ENCODE measurements at regions not wholly inside any gene's neighbourhood (a gene's known extent, or its start where the extent isn't known, plus 50 kb on each side); places are given as distances from the start of the nearest gene placed in this dataset.
A peak's percentile ranks its signal among the peaks of the same experiment; 100 is the strongest.

- no peak overlapping the region for H3K27ac Mint-ChIP-seq
- no peak overlapping the region for H3K4me3 Mint-ChIP-seq (ENCODE audit: low read depth)
- intact Hi-C loops (cut with micrococcal nuclease), result no loop called here
- H3K9me3 Mint-ChIP-seq, result no peaks in the 10 kb centered on the region
- peaks cover 11% of the 10 kb centered on the region for H3K27me3 Mint-ChIP-seq (ENCODE audit: low read depth)
- no peaks in the 10 kb centered on the region for H3K36me3 Mint-ChIP-seq (ENCODE audit: low read depth)
- no peak for DNase-seq (ENCODE audit: low spot score)
- peaks cover 2% of the 10 kb centered on the region for H3K4me1 Mint-ChIP-seq (ENCODE audit: low read depth)
Observed at GRCh38 chr11:128260398-128260797, 327.0 kb downstream of the ETS1 start.

GRCh38 chr11:128259816-128260215 is 327.5 kb downstream of the ETS1 start:
- Mint-ChIP-seq H3K36me3 (ENCODE audit: low read depth) (no peaks in the 10 kb centered on the region), H3K27ac (no peak overlapping the region), H3K4me3 (ENCODE audit: low read depth) (no peak overlapping the region), H3K27me3 (ENCODE audit: low read depth) (peaks cover 11% of the 10 kb centered on the region), H3K4me1 (ENCODE audit: low read depth) (peaks cover 2% of the 10 kb centered on the region), H3K9me3 (no peaks in the 10 kb centered on the region)
- intact Hi-C loops (cut with micrococcal nuclease), result no loop called here
- no peak for DNase-seq (ENCODE audit: low spot score)

DNA sequence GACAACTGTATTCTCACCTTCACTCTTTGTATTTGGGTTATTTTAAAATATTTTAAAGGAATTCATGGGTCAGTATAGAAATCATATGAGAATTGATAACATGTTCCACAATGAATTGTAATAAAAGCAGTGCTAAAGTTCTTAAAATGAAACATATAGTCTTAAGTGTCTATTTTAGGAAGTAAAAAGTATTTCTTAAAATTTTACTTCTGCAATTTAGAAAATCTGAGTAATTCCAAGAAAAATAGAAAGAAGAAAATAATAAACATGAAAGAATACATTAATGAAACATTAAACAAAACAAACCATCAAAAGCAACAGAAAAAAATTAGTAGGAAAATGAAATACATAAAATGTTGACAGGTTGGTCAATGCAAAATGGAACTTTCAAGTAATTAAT is 332.4 kb downstream of the ETS1 start:
- H3K4me3 Mint-ChIP-seq (ENCODE audit: low read depth), result no peak overlapping the region
- intact Hi-C loops (cut with micrococcal nuclease), result no loop called here
- H3K27ac Mint-ChIP-seq, result no peak overlapping the region
- H3K36me3 Mint-ChIP-seq (ENCODE audit: low read depth), result no peaks in the 10 kb centered on the region
- no peaks in the 10 kb centered on the region for H3K9me3 Mint-ChIP-seq
- H3K4me1 Mint-ChIP-seq (ENCODE audit: low read depth), result no peaks in the 10 kb centered on the region
- DNase-seq (ENCODE audit: low spot score), result no peak
- H3K27me3 Mint-ChIP-seq (ENCODE audit: low read depth), result no peaks in the 10 kb centered on the region

DNA sequence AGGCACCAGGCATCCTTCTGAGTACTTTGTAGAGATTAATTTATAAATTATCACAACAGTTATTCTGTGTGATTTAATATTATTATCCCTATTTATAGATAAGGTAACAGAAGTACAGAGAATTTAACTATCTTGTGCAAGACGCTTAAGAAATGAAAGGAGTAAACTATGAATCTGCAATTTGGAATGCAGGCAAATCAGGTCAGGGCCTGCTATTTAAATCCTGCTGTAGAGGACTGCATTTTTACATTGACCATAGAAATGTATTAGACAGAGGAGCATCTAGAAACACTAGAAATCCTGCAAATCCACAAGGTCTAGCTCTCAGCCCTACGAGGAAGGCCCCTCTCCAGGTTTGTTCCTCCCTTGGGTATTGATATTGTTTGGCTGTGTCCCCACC is 336.2 kb downstream of the ETS1 start:
- H3K27ac Mint-ChIP-seq, result no peak overlapping the region
- H3K27me3 Mint-ChIP-seq (ENCODE audit: low read depth), result peaks cover 4% of the 10 kb centered on the region
- peaks cover 1% of the 10 kb centered on the region for H3K4me1 Mint-ChIP-seq (ENCODE audit: low read depth)
- no peak overlapping the region for H3K4me3 Mint-ChIP-seq (ENCODE audit: low read depth)
- no peak for DNase-seq (ENCODE audit: low spot score)
- H3K36me3 Mint-ChIP-seq (ENCODE audit: low read depth), result no peaks in the 10 kb centered on the region
- intact Hi-C loops (cut with micrococcal nuclease), result no loop called here
- H3K9me3 Mint-ChIP-seq, result no peaks in the 10 kb centered on the region

- Mint-ChIP-seq H3K9me3 (no peaks in the 10 kb centered on the region), H3K27me3 (ENCODE audit: low read depth) (peaks cover 4% of the 10 kb centered on the region), H3K4me3 (ENCODE audit: low read depth) (no peak overlapping the region), H3K27ac (no peak overlapping the region), H3K4me1 (ENCODE audit: low read depth) (peaks cover 1% of the 10 kb centered on the region), H3K36me3 (ENCODE audit: low read depth) (no peaks in the 10 kb centered on the region)
- intact Hi-C loops (cut with micrococcal nuclease), result no loop called here
- DNase-seq (ENCODE audit: low spot score), result no peak
Observed at GRCh38 chr11:128250482-128250881, 336.9 kb downstream of the ETS1 start.

- no peaks in the 10 kb centered on the region for H3K9me3 Mint-ChIP-seq
- intact Hi-C loops (cut with micrococcal nuclease), result no loop called here
Observed at GRCh38 chr11:128246810-128247594, 340.4 kb downstream of the ETS1 start.

GRCh38 chr11:128246364-128246801 is 341.0 kb downstream of the ETS1 start:
- intact Hi-C loops (cut with micrococcal nuclease), result no loop called here
- Mint-ChIP-seq H3K27ac (no peak overlapping the region), H3K9me3 (no peaks in the 10 kb centered on the region), H3K4me1 (ENCODE audit: low read depth) (peaks cover 1% of the 10 kb centered on the region), H3K36me3 (ENCODE audit: low read depth) (no peaks in the 10 kb centered on the region), H3K27me3 (ENCODE audit: low read depth) (peaks cover 4% of the 10 kb centered on the region), H3K4me3 (ENCODE audit: low read depth) (no peak overlapping the region)
- no peak for DNase-seq (ENCODE audit: low spot score)

More at GRCh38 chr11:128246810-128247594, 340.4 kb downstream of the ETS1 start:
- Mint-ChIP-seq H3K4me1 (ENCODE audit: low read depth) (peaks cover 1% of the 10 kb centered on the region), H3K36me3 (ENCODE audit: low read depth) (no peaks in the 10 kb centered on the region), H3K27me3 (ENCODE audit: low read depth) (peaks cover 4% of the 10 kb centered on the region), H3K27ac (no peak overlapping the region), H3K4me3 (ENCODE audit: low read depth) (no peak overlapping the region)
- DNase-seq (ENCODE audit: low spot score), result no peak

- DNase-seq (ENCODE audit: low spot score), result no peak
- Mint-ChIP-seq H3K4me1 (ENCODE audit: low read depth) (peaks cover 3% of the 10 kb centered on the region), H3K9me3 (no peaks in the 10 kb centered on the region), H3K27me3 (ENCODE audit: low read depth) (peaks cover 4% of the 10 kb centered on the region), H3K27ac (no peak overlapping the region), H3K36me3 (ENCODE audit: low read depth) (no peaks in the 10 kb centered on the region), H3K4me3 (ENCODE audit: low read depth) (no peak overlapping the region)
- intact Hi-C loops (cut with micrococcal nuclease), result no loop called here
Observed at GRCh38 chr11:128244871-128245270, 342.5 kb downstream of the ETS1 start.

GRCh38 chr11:128242451-128242850 is 344.9 kb downstream of the ETS1 start:
- H3K36me3 Mint-ChIP-seq (ENCODE audit: low read depth), result no peaks in the 10 kb centered on the region
- H3K27me3 Mint-ChIP-seq (ENCODE audit: low read depth), result peaks cover 2% of the 10 kb centered on the region
- H3K27ac Mint-ChIP-seq, result no peak overlapping the region
- H3K4me1 Mint-ChIP-seq (ENCODE audit: low read depth), result peaks cover 25% of the 10 kb centered on the region
- no peaks in the 10 kb centered on the region for H3K9me3 Mint-ChIP-seq
- intact Hi-C loops (cut with micrococcal nuclease), result no loop called here
- no peak for DNase-seq (ENCODE audit: low spot score)
- no peak overlapping the region for H3K4me3 Mint-ChIP-seq (ENCODE audit: low read depth)

DNA sequence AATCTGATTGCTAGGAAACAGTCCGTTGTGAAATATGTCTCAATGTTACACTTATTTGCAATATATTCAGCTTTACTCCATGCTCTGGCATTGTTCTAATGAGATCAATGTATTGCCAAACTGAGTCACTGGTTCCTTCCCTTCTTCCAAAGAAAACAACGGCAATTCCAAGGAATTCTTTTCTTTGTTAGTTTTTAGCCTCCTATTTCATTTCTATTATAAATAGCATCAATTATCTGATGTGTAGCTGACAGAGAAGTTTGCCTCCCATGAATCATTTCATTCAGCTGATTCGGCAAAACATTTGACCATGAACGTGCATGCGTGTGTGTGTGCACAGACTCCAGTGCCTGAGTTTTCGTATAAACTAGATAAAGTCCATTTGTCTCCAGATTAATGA is 346.8 kb downstream of the ETS1 start:
- Mint-ChIP-seq H3K9me3 (no peaks in the 10 kb centered on the region), H3K27me3 (ENCODE audit: low read depth) (no peaks in the 10 kb centered on the region), H3K36me3 (ENCODE audit: low read depth) (no peaks in the 10 kb centered on the region), H3K4me1 (ENCODE audit: low read depth) (peaks cover 31% of the 10 kb centered on the region), H3K4me3 (ENCODE audit: low read depth) (no peak overlapping the region), H3K27ac (no peak overlapping the region)
- DNase-seq (ENCODE audit: low spot score), result no peak
- intact Hi-C loops (cut with micrococcal nuclease), result no loop called here

DNA sequence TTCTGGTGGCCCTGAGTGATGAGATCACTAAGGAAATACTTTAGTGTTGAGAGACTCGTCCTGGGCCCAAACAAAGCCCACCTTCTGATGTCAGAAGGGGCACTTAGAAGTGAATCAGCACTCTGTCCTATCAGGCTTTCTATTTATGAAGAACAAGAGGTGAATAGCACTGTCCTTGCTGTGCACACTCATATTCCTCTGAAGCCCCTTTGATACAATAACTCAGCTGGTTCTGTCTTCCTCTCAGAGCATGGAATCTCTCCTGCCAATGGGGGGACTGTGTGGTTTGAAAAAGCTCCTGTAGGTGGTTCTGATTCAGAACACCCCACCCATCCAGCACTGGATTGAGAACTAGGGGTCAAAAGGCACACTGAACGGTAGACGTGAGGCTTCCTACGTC is 348.1 kb downstream of the ETS1 start:
- DNase-seq (ENCODE audit: low spot score), result no peak
- intact Hi-C loops (cut with micrococcal nuclease), result loop anchor here (1.0 to 10.0 kb wide), 2 partner anchors 50 to 625 kb away; partner anchors contain the start of gene KCNJ1
- H3K27me3 Mint-ChIP-seq (ENCODE audit: low read depth), result no peaks in the 10 kb centered on the region
- peaks cover 34% of the 10 kb centered on the region for H3K4me1 Mint-ChIP-seq (ENCODE audit: low read depth)
- H3K4me3 Mint-ChIP-seq (ENCODE audit: low read depth), result peak overlapping the region; percentile 22
- peak overlapping the region; percentile 78 for H3K27ac Mint-ChIP-seq
- H3K36me3 Mint-ChIP-seq (ENCODE audit: low read depth), result no peaks in the 10 kb centered on the region
- no peaks in the 10 kb centered on the region for H3K9me3 Mint-ChIP-seq

GRCh38 chr11:128238521-128239265 is 348.7 kb downstream of the ETS1 start:
- H3K27me3 Mint-ChIP-seq (ENCODE audit: low read depth), result no peaks in the 10 kb centered on the region
- peak overlapping the region; percentile 78 for H3K27ac Mint-ChIP-seq
- H3K4me3 Mint-ChIP-seq (ENCODE audit: low read depth), result peak overlapping the region; percentile 22
- H3K36me3 Mint-ChIP-seq (ENCODE audit: low read depth), result no peaks in the 10 kb centered on the region
- intact Hi-C loops (cut with micrococcal nuclease), result loop anchor here (1.0 to 10.0 kb wide), 3 partner anchors 9 to 626 kb away; partner anchors contain the start of gene KCNJ1
- H3K9me3 Mint-ChIP-seq, result no peaks in the 10 kb centered on the region
- no peak for DNase-seq (ENCODE audit: low spot score)
- peaks cover 34% of the 10 kb centered on the region for H3K4me1 Mint-ChIP-seq (ENCODE audit: low read depth)
